MM.1S (cell line): ENCODE measurements at regions not wholly inside any gene's neighbourhood (a gene's known extent, or its start where the extent isn't known, plus 50 kb on each side); places are given as distances from the start of the nearest gene placed in this dataset.

Experiments used
- DNase-seq: peaks from one replicate; pipeline ENCODE4 v3.0.0-alpha.2; 2015
- H2AFZ ChIP-seq: fragments of 300-600 bp; sonication (generic); 2 replicates; pipeline ENCODE4 v1.6.0; 2016; ENCODE audit warnings: antibody characterized with exemption, low read length
- H3F3A ChIP-seq: fragments of 300-600 bp; sonication (generic); 2 replicates; pipeline ENCODE4 v1.6.1; 2016; ENCODE audit warnings: mild to moderate bottlenecking, antibody characterized with exemption, low read length, moderate library complexity, mixed read lengths; ENCODE audit not compliant: insufficient read depth
- H3K27ac ChIP-seq: fragments of 300-600 bp; sonication (generic); 2 replicates; pipeline ENCODE4 v1.5.1; 2016; ENCODE audit warnings: mild to moderate bottlenecking, low read length
- H3K27me3 ChIP-seq: fragments of 300-600 bp; sonication (generic); replicated peaks from 2 replicates; pipeline ENCODE4 v1.6.0; 2016; ENCODE audit warnings: low read length; ENCODE audit not compliant: insufficient read depth
- H3K36me3 ChIP-seq: fragments of 300-600 bp; sonication (generic); replicated peaks from 2 replicates; pipeline ENCODE4 v1.6.1; 2016; ENCODE audit warnings: mild to moderate bottlenecking, low read length, mixed read lengths; ENCODE audit not compliant: insufficient read depth
- H3K4me1 ChIP-seq: fragments of 300-600 bp; sonication (generic); 2 replicates; pipeline ENCODE4 v1.6.1; 2016; ENCODE audit warnings: low read length, mixed read lengths
- H3K4me2 ChIP-seq: fragments of 300-600 bp; sonication (generic); 2 replicates; pipeline ENCODE4 v1.6.0; 2016; ENCODE audit warnings: low read depth, low read length
- H3K4me3 ChIP-seq: fragments of 300-600 bp; sonication (generic); 2 replicates; pipeline ENCODE4 v1.5.1; 2016; ENCODE audit warnings: low read length, mixed read lengths
- H3K79me2 ChIP-seq: fragments of 300-600 bp; sonication (generic); 2 replicates; pipeline ENCODE4 v1.6.1; 2016; ENCODE audit warnings: mixed run types, low read length, mixed read lengths
- H3K9ac ChIP-seq: fragments of 300-600 bp; sonication (generic); 2 replicates; pipeline ENCODE4 v1.6.1; 2016; ENCODE audit warnings: low read length, mixed read lengths
- H3K9me2 ChIP-seq: fragments of 300-600 bp; sonication (generic); replicated peaks from 2 replicates; pipeline ENCODE4 v1.6.1; 2016; ENCODE audit warnings: mild to moderate bottlenecking, low read length, mixed read lengths; ENCODE audit not compliant: insufficient read depth
- H3K9me3 ChIP-seq: fragments of 300-600 bp; sonication (generic); replicated peaks from 2 replicates; pipeline ENCODE4 v1.6.1; 2016; ENCODE audit warnings: mild to moderate bottlenecking, low read length, mixed read lengths; ENCODE audit not compliant: insufficient read depth
- H4K20me1 ChIP-seq: fragments of 300-600 bp; sonication (generic); 2 replicates; pipeline ENCODE4 v1.6.1; 2016; ENCODE audit warnings: mild to moderate bottlenecking, low read length, moderate library complexity, mixed read lengths; ENCODE audit not compliant: insufficient read depth
- EZH2 ChIP-seq: fragments of 300-600 bp; sonication (generic); optimal IDR thresholded peaks from 2 replicates; pipeline ENCODE3; 2017; ENCODE audit warnings: low read depth, mild to moderate bottlenecking, antibody characterized with exemption, low read length, mixed read lengths
- EZH2phosphoT487 ChIP-seq: fragments of 300-600 bp; sonication (generic); IDR thresholded peaks from 2 replicates; pipeline ENCODE4 v1.6.1; 2018; ENCODE audit warnings: antibody characterized with exemption, low read length
- TF ChIP-seq, protein P1 (sequence below): fragments of 300-600 bp; sonication (generic); IDR thresholded peaks from 2 replicates; pipeline ENCODE4 v1.5.1; 2016; ENCODE audit warnings: antibody characterized with exemption, low read length, mixed read lengths

DNA sequence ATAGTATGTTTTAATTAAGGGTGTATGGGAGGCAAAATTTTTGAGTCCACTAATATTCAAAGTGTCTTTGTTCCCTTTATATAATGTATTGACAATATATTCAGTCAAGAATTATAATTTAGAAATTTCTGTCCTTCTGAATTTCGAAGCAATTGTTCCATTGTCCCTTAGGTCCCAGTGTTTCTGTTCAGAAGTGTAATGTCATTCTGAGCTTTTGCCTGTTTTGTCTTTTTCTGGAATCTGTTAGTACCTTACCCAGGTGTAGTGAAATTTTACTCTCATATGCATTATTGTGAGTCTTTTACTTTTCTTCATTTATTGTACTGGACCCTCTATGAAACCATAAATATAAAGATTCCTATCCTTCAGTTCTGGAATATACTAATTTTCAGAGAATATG lies 505.7 kb upstream of the KIF2B start:
- no peaks in the 10 kb centered on the region for H3F3A ChIP-seq
- no peak overlapping the region for H3K9ac ChIP-seq
- DNase-seq = no peak
- no peaks in the 10 kb centered on the region for H3K36me3 ChIP-seq
- no peaks in the 10 kb centered on the region for H3K79me2 ChIP-seq
- no peak overlapping the region for H3K4me3 ChIP-seq
- H3K27ac ChIP-seq = no peak overlapping the region
- H3K4me1 ChIP-seq = no peaks in the 10 kb centered on the region
- H3K9me2 ChIP-seq = no peaks in the 10 kb centered on the region
- no peaks in the 10 kb centered on the region for H3K9me3 ChIP-seq
- TF ChIP-seq EZH2phosphoT487 (no peak), EZH2 (no peak)
- TF ChIP-seq, protein P1, sequence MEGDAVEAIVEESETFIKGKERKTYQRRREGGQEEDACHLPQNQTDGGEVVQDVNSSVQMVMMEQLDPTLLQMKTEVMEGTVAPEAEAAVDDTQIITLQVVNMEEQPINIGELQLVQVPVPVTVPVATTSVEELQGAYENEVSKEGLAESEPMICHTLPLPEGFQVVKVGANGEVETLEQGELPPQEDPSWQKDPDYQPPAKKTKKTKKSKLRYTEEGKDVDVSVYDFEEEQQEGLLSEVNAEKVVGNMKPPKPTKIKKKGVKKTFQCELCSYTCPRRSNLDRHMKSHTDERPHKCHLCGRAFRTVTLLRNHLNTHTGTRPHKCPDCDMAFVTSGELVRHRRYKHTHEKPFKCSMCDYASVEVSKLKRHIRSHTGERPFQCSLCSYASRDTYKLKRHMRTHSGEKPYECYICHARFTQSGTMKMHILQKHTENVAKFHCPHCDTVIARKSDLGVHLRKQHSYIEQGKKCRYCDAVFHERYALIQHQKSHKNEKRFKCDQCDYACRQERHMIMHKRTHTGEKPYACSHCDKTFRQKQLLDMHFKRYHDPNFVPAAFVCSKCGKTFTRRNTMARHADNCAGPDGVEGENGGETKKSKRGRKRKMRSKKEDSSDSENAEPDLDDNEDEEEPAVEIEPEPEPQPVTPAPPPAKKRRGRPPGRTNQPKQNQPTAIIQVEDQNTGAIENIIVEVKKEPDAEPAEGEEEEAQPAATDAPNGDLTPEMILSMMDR = no peak
- no peak overlapping the region for H2AFZ ChIP-seq
- H3K4me2 ChIP-seq = no peak overlapping the region
- no peaks in the 10 kb centered on the region for H3K27me3 ChIP-seq
- H4K20me1 ChIP-seq = no peaks in the 10 kb centered on the region

DNA sequence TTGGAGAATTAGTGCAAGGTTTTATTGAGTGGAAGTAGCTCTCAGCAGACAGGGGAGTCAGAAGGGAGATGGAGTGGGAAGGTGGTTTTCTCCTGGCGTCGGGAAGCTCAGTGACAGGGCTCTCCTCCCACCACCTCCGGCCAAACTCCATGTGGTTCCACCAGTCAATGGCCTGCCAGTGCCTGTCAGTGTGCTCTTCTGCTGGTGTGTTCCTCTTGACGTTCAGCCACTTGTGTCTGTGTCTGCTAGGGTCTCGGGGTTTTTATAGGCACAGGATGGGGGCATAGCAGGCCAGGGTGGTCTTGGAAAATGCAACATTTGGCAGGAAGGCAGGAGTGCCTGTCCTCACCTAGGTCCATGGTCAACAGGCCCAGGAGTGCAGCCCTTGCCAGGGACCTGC lies 506.7 kb upstream of the KIF2B start:
- no peaks in the 10 kb centered on the region for H3K9me2 ChIP-seq

DNA sequence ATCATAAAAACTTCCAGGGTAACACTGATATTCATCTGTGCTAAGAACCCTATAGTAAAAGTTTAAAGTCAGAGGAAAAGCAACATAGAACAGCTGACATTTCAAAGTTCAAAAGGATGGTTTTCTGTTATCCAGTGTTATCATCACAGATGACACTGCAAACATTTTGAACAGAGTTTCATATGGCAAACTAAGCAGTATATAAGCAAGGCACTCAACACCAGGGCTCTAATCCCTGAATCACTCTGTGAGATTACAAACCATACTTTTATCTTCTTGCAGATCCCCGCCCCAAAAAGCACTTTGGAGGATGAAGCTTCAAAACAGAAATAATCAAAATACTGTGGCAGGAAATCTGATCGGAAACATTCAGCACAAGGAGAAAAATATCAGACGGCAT lies 508.2 kb upstream of the KIF2B start:
- no peaks in the 10 kb centered on the region for H3K79me2 ChIP-seq
- H3K9me3 ChIP-seq = no peaks in the 10 kb centered on the region
- no peaks in the 10 kb centered on the region for H3K36me3 ChIP-seq
- TF ChIP-seq, protein P1 = no peak
- H4K20me1 ChIP-seq = no peaks in the 10 kb centered on the region
- H3K4me2 ChIP-seq = no peak overlapping the region
- H3K4me3 ChIP-seq = no peak overlapping the region
- H3K9ac ChIP-seq = no peak overlapping the region
- H2AFZ ChIP-seq = no peak overlapping the region
- no peaks in the 10 kb centered on the region for H3K27me3 ChIP-seq
- no peaks in the 10 kb centered on the region for H3K9me2 ChIP-seq
- no peak overlapping the region for H3K27ac ChIP-seq
- no peak for DNase-seq
- H3K4me1 ChIP-seq = no peaks in the 10 kb centered on the region
- H3F3A ChIP-seq = no peaks in the 10 kb centered on the region

More for the DNA sequence above, 506.7 kb upstream of the KIF2B start:
- Histone ChIP-seq H3K4me3 (no peak overlapping the region), H3K27me3 (no peaks in the 10 kb centered on the region), H4K20me1 (no peaks in the 10 kb centered on the region), H3K27ac (no peak overlapping the region), H3F3A (no peaks in the 10 kb centered on the region), H3K36me3 (no peaks in the 10 kb centered on the region), H3K79me2 (no peaks in the 10 kb centered on the region), H2AFZ (no peak overlapping the region), H3K9me3 (no peaks in the 10 kb centered on the region), H3K4me1 (no peaks in the 10 kb centered on the region), H3K9ac (no peak overlapping the region), H3K4me2 (no peak overlapping the region)
- no peak for TF ChIP-seq EZH2
- TF ChIP-seq, protein P1 = no peak
- DNase-seq = no peak

DNA sequence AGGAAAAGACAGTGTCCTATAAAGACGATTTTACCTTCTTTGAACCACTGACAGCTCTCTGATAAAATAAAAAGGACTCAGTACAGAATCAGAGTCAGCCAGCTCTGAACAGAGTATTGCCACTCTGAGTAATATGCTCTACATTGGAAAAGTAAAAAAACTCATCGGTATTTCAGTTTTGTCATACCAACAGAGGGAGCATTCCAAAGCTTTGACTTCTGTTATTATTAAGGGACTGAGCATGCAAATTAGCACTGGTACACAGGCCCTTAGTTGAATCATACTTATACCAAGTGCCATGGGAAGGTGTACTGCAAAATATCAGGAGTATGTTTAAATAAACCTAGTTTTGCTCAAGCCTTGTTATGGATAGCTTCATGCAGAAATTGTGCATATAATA lies 509.0 kb upstream of the KIF2B start:
- DNase-seq = no peak
- H4K20me1 ChIP-seq = no peaks in the 10 kb centered on the region
- H3K36me3 ChIP-seq = no peaks in the 10 kb centered on the region
- H3K27ac ChIP-seq = no peak overlapping the region
- H3K4me2 ChIP-seq = no peak overlapping the region
- no peak overlapping the region for H3K9ac ChIP-seq
- no peak for TF ChIP-seq EZH2phosphoT487
- TF ChIP-seq, protein P1 = no peak
- TF ChIP-seq EZH2 = no peak
- no peak overlapping the region for H3K4me3 ChIP-seq
- no peaks in the 10 kb centered on the region for H3F3A ChIP-seq
- H3K79me2 ChIP-seq = no peaks in the 10 kb centered on the region
- H3K9me3 ChIP-seq = no peaks in the 10 kb centered on the region
- H2AFZ ChIP-seq = no peak overlapping the region
- no peaks in the 10 kb centered on the region for H3K27me3 ChIP-seq
- no peaks in the 10 kb centered on the region for H3K9me2 ChIP-seq
- H3K4me1 ChIP-seq = no peaks in the 10 kb centered on the region
